ENCODE measurements at regions not wholly inside any gene's neighbourhood (a gene's known extent, or its start where the extent isn't known, plus 50 kb on each side); places are given as distances from the start of the nearest gene placed in this dataset.

GRCh38 chr11:80958987-80959386 is 1518.2 kb upstream of the TENM4 start:
- Histone ChIP-seq H3K9me2 (replicated peaks; ENCODE audit: low read length) (no peaks in the 10 kb centered on the region), H3K79me2 (ENCODE audit: low read length) (no peaks in the 10 kb centered on the region), H3K9me3 (ENCODE audit: low read length) (no peaks in the 10 kb centered on the region; the same call in 1 of the 2 replicates), H3F3A (ENCODE audit: low read length, unreplicated experiment) (no peaks in the 10 kb centered on the region), H3K4me1 (ENCODE audit: insufficient read depth, low read length) (peaks cover 23% of the 10 kb centered on the region; the same call in 1 of the 2 replicates), H2AFZ (ENCODE audit: low read length) (no peak overlapping the region), H3K4me2 (ENCODE audit: low read length) (no peak overlapping the region), H3K9ac (ENCODE audit: low read length) (no peak overlapping the region; the same call in 1 of the 2 replicates), H3K4me3 (ENCODE audit: low read length) (no peak overlapping the region), H3K27me3 (ENCODE audit: low read length) (no peaks in the 10 kb centered on the region), H3K36me3 (ENCODE audit: low read depth, low read length) (no peaks in the 10 kb centered on the region), H3K27ac (ENCODE audit: low read length) (peak overlapping the region; percentile 53), H4K20me1 (ENCODE audit: low read length) (no peaks in the 10 kb centered on the region)
- intact Hi-C loops (cut with micrococcal nuclease) = no loop called here
- BruUV-seq (replicated peaks) = no TSS peak
- ChIA-PET POLR2A (ENCODE audit: unreplicated experiment) (no interaction called here), CTCF (no interaction called here)
- ATAC-seq (no peak), DNase-seq (no peak)
- TF ChIP-seq EZH2phosphoT487 (IDR thresholded peaks at IDR 0.05; ENCODE audit: borderline replicate concordance, low read length) (no peak), CTCF (conservative IDR thresholded peaks at IDR 0.05; ENCODE audit: low read depth, low read length) (no peak), EZH2 (IDR thresholded peaks at IDR 0.05; ENCODE audit: low read length, unreplicated experiment) (no peak)

- Histone ChIP-seq H3K9me3 (ENCODE audit: low read length) (no peaks in the 10 kb centered on the region; the same call in 1 of the 2 replicates), H3F3A (ENCODE audit: low read length, unreplicated experiment) (no peaks in the 10 kb centered on the region), H3K27ac (ENCODE audit: low read length) (peak overlapping the region; percentile 75), H3K4me2 (ENCODE audit: low read length) (no peak overlapping the region), H3K4me1 (ENCODE audit: insufficient read depth, low read length) (peaks cover 23% of the 10 kb centered on the region; the same call in 1 of the 2 replicates), H3K27me3 (ENCODE audit: low read length) (no peaks in the 10 kb centered on the region), H2AFZ (ENCODE audit: low read length) (no peak overlapping the region; the same call in 1 of the 2 replicates), H3K9me2 (replicated peaks; ENCODE audit: low read length) (no peaks in the 10 kb centered on the region), H3K9ac (ENCODE audit: low read length) (peak overlapping the region; percentile 25; the same call in 1 of the 2 replicates), H4K20me1 (ENCODE audit: low read length) (no peaks in the 10 kb centered on the region), H3K79me2 (ENCODE audit: low read length) (no peaks in the 10 kb centered on the region), H3K36me3 (ENCODE audit: low read depth, low read length) (no peaks in the 10 kb centered on the region), H3K4me3 (ENCODE audit: low read length) (no peak overlapping the region)
- peak; percentile 76 for DNase-seq
- no TSS peak for BruUV-seq (replicated peaks)
- no peak for ATAC-seq
- intact Hi-C loops (cut with micrococcal nuclease) = no loop called here
- TF ChIP-seq CTCF (conservative IDR thresholded peaks at IDR 0.05; ENCODE audit: low read depth, low read length) (no peak), EZH2phosphoT487 (IDR thresholded peaks at IDR 0.05; ENCODE audit: borderline replicate concordance, low read length) (no peak), EZH2 (IDR thresholded peaks at IDR 0.05; ENCODE audit: low read length, unreplicated experiment) (no peak)
- ChIA-PET POLR2A (ENCODE audit: unreplicated experiment) (no interaction called here), CTCF (no interaction called here)
Measured at GRCh38 chr11:80958361-80958760, 1517.5 kb upstream of the TENM4 start.

- CTCF ChIA-PET = no interaction called here
- Histone ChIP-seq H3K9me3 (ENCODE audit: low read length) (no peaks in the 10 kb centered on the region; the same call in 1 of the 2 replicates), H3K36me3 (ENCODE audit: low read depth, low read length) (no peaks in the 10 kb centered on the region), H3K4me2 (ENCODE audit: low read length) (no peak overlapping the region), H3K4me1 (ENCODE audit: insufficient read depth, low read length) (peaks cover 18% of the 10 kb centered on the region; the same call in 1 of the 2 replicates), H3K79me2 (ENCODE audit: low read length) (no peaks in the 10 kb centered on the region), H3K9me2 (replicated peaks; ENCODE audit: low read length) (no peaks in the 10 kb centered on the region), H3K27ac (ENCODE audit: low read length) (no peak overlapping the region), H3K27me3 (ENCODE audit: low read length) (no peaks in the 10 kb centered on the region), H2AFZ (ENCODE audit: low read length) (no peak overlapping the region), H3F3A (ENCODE audit: low read length, unreplicated experiment) (no peaks in the 10 kb centered on the region), H3K9ac (ENCODE audit: low read length) (no peak overlapping the region), H3K4me3 (ENCODE audit: low read length) (no peak overlapping the region), H4K20me1 (ENCODE audit: low read length) (no peaks in the 10 kb centered on the region)
- ATAC-seq (no peak), DNase-seq (no peak)
- POLR2A ChIA-PET (ENCODE audit: unreplicated experiment) = no interaction called here
- intact Hi-C loops (cut with micrococcal nuclease) = no loop called here
- no TSS peak for BruUV-seq (replicated peaks)
- TF ChIP-seq EZH2phosphoT487 (IDR thresholded peaks at IDR 0.05; ENCODE audit: borderline replicate concordance, low read length) (no peak), CTCF (conservative IDR thresholded peaks at IDR 0.05; ENCODE audit: low read depth, low read length) (no peak), EZH2 (IDR thresholded peaks at IDR 0.05; ENCODE audit: low read length, unreplicated experiment) (no peak)
Measured at GRCh38 chr11:80955588-80955987, 1514.8 kb upstream of the TENM4 start.

All from PC-3 (cell line).